GM19328 (cell line): ENCODE measurements at regions not wholly inside any gene's neighbourhood (a gene's known extent, or its start where the extent isn't known, plus 50 kb on each side); places are given as distances from the start of the nearest gene placed in this dataset.
"Not testable (repeated sequence)": the region's sequence is repeated elsewhere in the genome, so short reads cannot be mapped to it uniquely, and the experiment has no call there.

Experiments used
- ATAC-seq: cut with Tn5 transposase; IDR thresholded peaks from one replicate; pipeline ENCODE4 v1.9.1; 2021; ENCODE audit warnings: mild to moderate bottlenecking, moderate library complexity; ENCODE audit not compliant: unreplicated experiment

DNA sequence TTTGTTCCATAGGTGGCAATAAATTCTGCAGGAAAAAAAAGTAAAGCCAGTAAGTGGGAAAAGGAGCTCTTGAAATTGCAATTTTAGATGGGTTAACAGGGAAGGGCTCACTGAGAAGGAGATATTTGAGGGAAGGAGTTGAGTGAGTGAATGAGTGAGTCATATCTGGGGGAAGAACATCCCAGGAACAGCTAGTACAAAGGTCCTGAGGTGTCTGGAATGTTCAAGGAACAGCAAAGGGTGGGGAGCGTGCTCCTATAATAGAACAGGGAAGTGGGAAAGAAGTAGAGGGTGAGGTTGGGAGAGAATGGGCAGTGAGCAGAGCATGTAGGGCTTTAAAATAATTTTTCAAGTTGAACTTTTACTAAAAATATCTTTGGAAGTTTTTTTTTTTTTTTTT is 68.0 kb upstream of the PSME4 start:
- no peak for ATAC-seq

DNA sequence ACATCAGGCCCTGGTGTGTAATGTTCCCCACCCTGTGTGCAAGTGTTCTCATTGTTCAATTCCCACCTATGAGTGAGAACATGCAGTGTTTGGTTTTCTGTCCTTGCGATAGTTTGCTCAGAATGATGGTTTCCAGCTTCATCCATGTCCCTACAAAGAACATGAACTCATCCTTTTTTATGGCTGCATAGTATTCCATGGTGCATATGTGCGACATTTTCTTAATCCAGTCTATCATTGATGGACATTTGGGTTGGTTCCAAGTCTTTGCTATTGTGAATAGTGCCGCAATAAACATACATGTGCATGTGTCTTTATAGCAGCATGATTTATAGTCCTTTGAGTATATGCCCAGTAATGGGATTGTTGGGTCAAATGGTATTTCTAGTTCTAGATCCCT is 60.5 kb upstream of the PSME4 start:
- not testable (repeated sequence) for ATAC-seq

DNA sequence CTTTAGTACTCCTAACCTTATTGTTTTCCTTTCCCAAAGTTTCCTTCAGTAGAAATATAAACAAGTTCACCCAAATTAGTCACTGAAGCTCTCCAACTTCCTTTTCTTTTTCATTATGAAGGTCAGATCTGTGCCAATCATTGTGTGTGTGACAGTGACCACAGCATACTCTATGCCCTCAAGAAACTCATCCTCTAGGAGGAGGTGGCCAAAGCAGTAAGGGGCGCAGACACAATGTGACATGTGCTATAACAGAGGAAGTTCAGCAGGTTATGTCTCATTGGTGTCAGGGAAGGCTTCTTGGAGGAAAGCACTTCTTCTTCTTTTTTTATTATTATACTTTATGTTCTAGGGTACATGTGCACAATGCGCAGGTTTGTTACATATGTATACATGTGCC is 60.0 kb upstream of the PSME4 start:
- ATAC-seq, result no peak

DNA sequence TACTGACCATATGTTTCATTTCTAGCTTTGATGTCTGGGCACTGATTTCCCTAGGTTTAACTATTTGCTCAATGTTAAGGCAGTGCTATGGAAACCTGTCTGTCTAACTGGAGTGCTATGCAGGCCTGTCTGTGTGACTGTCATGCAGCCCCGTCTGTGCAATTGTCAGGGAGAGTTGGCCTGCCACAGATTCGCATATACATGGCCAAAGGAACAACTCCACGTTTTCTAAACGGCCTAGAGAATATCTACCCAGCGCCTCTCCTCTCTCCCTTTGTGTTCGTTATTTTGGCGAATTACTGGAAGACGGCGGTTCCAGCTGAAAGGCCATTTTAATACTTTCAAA is 59.6 kb upstream of the PSME4 start:
- no peak for ATAC-seq

- no peak for ATAC-seq
Measured at GRCh38 chr2:54029721-54030395, 59.1 kb upstream of the PSME4 start.

DNA sequence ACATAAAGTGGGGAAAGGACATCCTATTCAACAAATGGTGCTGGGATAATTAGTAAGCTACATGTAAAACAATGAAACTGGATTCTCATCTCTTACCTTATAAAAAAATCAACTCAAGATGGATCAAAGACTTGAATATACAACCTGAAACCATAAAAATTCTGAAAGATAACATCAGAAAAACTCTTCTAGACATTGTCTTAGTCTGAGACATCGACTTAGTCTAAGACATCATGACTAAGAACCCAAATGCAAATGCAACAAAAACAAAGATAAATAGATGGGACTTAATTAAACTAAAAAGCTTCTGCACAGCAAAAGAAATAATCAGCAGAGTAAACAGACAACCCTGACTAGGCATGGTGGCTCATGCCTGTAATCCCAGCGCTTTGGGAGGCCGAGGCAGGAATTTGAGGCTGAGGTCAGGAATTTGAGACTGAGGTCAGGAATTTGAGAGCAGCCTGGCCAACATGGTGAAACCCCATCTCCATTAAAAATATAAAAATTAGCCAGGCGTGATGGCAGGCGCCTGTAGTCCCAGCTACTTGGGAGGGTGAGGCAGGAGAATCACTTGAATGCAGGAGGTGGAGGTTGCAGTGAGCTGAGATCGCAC is 54.8 kb upstream of the PSME4 start:
- ATAC-seq, result not testable (repeated sequence)

- ATAC-seq, result no peak
Measured at GRCh38 chr2:54024576-54024975, 53.8 kb upstream of the PSME4 start.

DNA sequence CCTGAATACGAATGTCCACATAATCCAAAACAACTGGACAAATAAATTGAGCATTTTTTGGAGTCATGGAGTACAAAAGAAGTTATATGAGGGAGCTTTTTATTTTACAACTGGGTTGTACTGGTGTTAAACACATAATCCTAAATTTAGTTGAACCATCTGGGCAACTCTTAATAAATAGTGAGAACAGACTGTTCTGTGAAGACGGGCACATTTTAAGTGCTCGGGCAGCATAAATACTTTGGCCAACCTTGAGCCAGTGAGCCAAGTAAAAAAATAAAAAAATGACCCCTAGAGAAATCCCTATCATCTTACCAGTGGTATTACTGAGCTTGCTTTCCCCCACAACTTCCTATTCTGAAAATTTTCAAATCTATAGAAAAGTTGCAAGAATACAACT is 50.9 kb upstream of the PSME4 start:
- no peak for ATAC-seq

DNA sequence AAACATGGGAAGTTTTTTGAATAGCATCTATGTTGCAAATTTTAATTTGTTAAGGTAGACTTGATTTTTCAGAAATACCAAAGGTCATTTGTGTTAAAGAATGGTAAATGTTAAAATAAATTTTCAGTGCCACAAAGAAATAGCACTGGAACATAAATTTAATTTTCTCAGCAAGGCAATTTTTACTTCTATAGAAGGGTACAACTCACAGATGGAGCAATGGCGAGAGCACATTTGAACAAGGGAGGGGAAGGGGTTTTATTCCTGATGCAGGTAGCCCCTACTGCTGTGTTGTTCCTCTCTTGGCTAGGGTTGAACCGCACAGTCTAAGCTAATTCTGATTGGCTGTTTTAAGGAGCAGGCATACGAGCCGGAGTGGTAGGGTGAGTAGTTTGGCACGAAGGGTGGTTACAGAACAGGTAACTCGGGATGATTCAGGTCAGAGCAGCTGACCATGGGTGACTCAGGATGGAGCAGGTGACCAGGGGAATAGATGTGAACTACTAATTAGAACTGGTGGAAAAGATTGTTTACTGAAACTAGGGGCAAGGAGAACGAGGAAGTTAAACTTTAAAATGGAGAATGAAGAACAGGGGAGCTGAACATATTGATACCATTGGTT is 50.1 kb upstream of the PSME4 start:
- ATAC-seq, result no peak
